Mesenchymal stem cell (in vitro differentiated cells and primary cell): ENCODE measurements at regions not wholly inside any gene's neighbourhood (a gene's known extent, or its start where the extent isn't known, plus 50 kb on each side); places are given as distances from the start of the nearest gene placed in this dataset.

ENCODE experiments used
- DNase-seq: peaks from one replicate; pipeline ENCODE4 v3.0.0-alpha.2; 2013
- H2AFZ ChIP-seq: one replicate; pipeline ENCODE4 v1.6.1; 2013; ENCODE audit warnings: low read depth, mild to moderate bottlenecking, control low read depth, inconsistent platforms, low read length, moderate library complexity
- H2AK5ac ChIP-seq: 2 replicates; pipeline ENCODE4 v1.6.1; 2013; ENCODE audit warnings: low read length, moderate library complexity, mild to moderate bottlenecking, inconsistent platforms; ENCODE audit not compliant: severe bottlenecking
- H2BK120ac ChIP-seq: one replicate; pipeline ENCODE4 v1.6.1; 2013; ENCODE audit warnings: low read depth, mild to moderate bottlenecking, inconsistent platforms, low read length, moderate library complexity
- H2BK12ac ChIP-seq, 2 experiments: one replicate each; pipeline ENCODE4 v1.6.1; 2013; ENCODE audit warnings: inconsistent platforms in 2 of 2, low read length in 2 of 2, mild to moderate bottlenecking in 2 of 2, moderate library complexity in 2 of 2, control low read depth in 1 of 2
- H2BK15ac ChIP-seq: one replicate; pipeline ENCODE4 v1.6.1; 2013; ENCODE audit warnings: mild to moderate bottlenecking, low read depth, inconsistent platforms; ENCODE audit not compliant: poor library complexity, severe bottlenecking
- H2BK5ac ChIP-seq: 2 replicates; pipeline ENCODE4 v1.6.1; 2013; ENCODE audit warnings: low read depth, mild to moderate bottlenecking, low read length, control low read depth, inconsistent platforms; ENCODE audit not compliant: poor library complexity, severe bottlenecking
- H3K14ac ChIP-seq, 2 experiments: one replicate each; pipeline ENCODE4 v1.6.1; 2013; ENCODE audit warnings: inconsistent platforms in 2 of 2, low read length in 2 of 2, control low read depth in 1 of 2, mild to moderate bottlenecking in 1 of 2, moderate library complexity in 1 of 2
- H3K18ac ChIP-seq, 2 experiments: one replicate each; pipeline ENCODE4 v1.6.1; 2013; ENCODE audit warnings: inconsistent platforms in 2 of 2, low read length in 2 of 2, control low read depth in 1 of 2, low read depth in 1 of 2, mild to moderate bottlenecking in 1 of 2
- H3K23ac ChIP-seq, 2 experiments: one replicate each; pipeline ENCODE4 v1.6.1; 2013; ENCODE audit warnings: inconsistent platforms in 2 of 2, low read length in 2 of 2, mild to moderate bottlenecking in 2 of 2, moderate library complexity in 2 of 2, control low read depth in 1 of 2
- H3K27ac ChIP-seq: 2 replicates; pipeline ENCODE4 v1.5.1; 2013; ENCODE audit warnings: mild to moderate bottlenecking, moderate library complexity, low read length, control low read depth, inconsistent platforms; ENCODE audit not compliant: poor library complexity, severe bottlenecking
- H3K27me3 ChIP-seq, 2 experiments: 2 replicates each; pipeline versions ENCODE4 v1.6.1 to v1.7.0; 2013; ENCODE audit warnings: low read length in 2 of 2, mild to moderate bottlenecking in 2 of 2, moderate library complexity in 2 of 2, control low read depth in 1 of 2, inconsistent platforms in 1 of 2; ENCODE audit not compliant: control insufficient read depth in 1 of 2, insufficient read depth in 1 of 2
- H3K36me3 ChIP-seq, 2 experiments: 2 replicates each; pipeline versions ENCODE4 v1.6.1 to v1.7.0; 2013; ENCODE audit warnings: low read length in 2 of 2, control low read depth in 1 of 2, inconsistent platforms in 1 of 2, low read depth in 1 of 2, mild to moderate bottlenecking in 1 of 2; ENCODE audit not compliant: insufficient read depth in 2 of 2, control insufficient read depth in 1 of 2
- H3K4ac ChIP-seq, 2 experiments: one replicate each; pipeline ENCODE4 v1.6.1; 2013; ENCODE audit warnings: inconsistent platforms in 2 of 2, low read length in 2 of 2, mild to moderate bottlenecking in 2 of 2, moderate library complexity in 2 of 2, control low read depth in 1 of 2, low read depth in 1 of 2
- H3K4me1 ChIP-seq: 2 replicates; pipeline ENCODE4 v1.6.1; 2013; ENCODE audit warnings: low read depth, low read length, control low read depth; ENCODE audit not compliant: control insufficient read depth, insufficient read depth
- H3K4me2 ChIP-seq: 2 replicates; pipeline ENCODE4 v1.6.1; 2013; ENCODE audit warnings: low read length, mild to moderate bottlenecking, inconsistent platforms; ENCODE audit not compliant: poor library complexity, severe bottlenecking
- H3K4me3 ChIP-seq, 2 experiments: 2 replicates each; pipeline versions ENCODE4 v1.5.1 to v1.7.0; 2013; ENCODE audit warnings: low read length in 2 of 2, mild to moderate bottlenecking in 2 of 2, control low read depth in 1 of 2, low read depth in 1 of 2; ENCODE audit not compliant: insufficient read depth in 1 of 2
- H3K79me1 ChIP-seq: replicated peaks from 2 replicates; pipeline ENCODE4 v1.6.1; 2013; ENCODE audit warnings: mild to moderate bottlenecking, control low read depth, low read length, inconsistent platforms; ENCODE audit not compliant: poor library complexity, severe bottlenecking
- H3K9ac ChIP-seq: 2 replicates; pipeline ENCODE4 v1.7.0; 2013; ENCODE audit warnings: mild to moderate bottlenecking, low read length, moderate library complexity
- H3K9me3 ChIP-seq: 2 replicates; pipeline ENCODE4 v1.7.0; 2013; ENCODE audit warnings: mild to moderate bottlenecking, low read length; ENCODE audit not compliant: control insufficient read depth
- H4K8ac ChIP-seq: one replicate; pipeline ENCODE4 v1.6.1; 2013; ENCODE audit warnings: inconsistent platforms, mild to moderate bottlenecking, low read length, moderate library complexity
- H4K91ac ChIP-seq: one replicate; pipeline ENCODE4 v1.6.1; 2013; ENCODE audit warnings: mild to moderate bottlenecking, low read length, inconsistent platforms
- WGBS: methylation state at CpG from one replicate; pipeline ENCODE4 v1.1.7; 2013; ENCODE audit warnings: mixed read lengths; 5-methylcytosine and 5-hydroxymethylcytosine counted together

DNA sequence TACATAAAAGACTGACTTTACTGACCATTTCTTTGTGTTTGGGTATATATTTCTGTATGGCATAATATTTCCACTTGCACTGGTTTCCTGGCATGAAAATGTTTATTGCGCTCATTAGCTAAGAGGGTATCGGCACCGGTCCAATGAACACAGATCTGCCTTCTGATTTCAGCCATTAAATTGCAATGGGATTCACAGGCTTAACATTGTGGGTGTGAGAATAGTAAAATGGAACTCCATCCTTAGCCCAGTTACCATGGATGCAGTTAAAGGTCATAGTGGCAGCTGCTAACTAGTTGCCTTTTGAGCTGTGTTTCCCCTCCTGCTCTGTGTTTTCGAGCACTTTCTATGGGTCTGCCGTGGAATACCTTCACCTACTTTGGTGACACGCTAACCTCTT, 352.6 kb upstream of the POU3F3 start:
- no peaks in the 10 kb centered on the region for H3K79me1 ChIP-seq
- no peaks in the 10 kb centered on the region for H3K36me3 ChIP-seq
- H3K23ac ChIP-seq = no peak overlapping the region
- no peak overlapping the region for H2BK15ac ChIP-seq
- H2AFZ ChIP-seq = no peak overlapping the region
- H3K14ac ChIP-seq = no peak overlapping the region
- H2BK12ac ChIP-seq = no peak overlapping the region
- H3K4me1 ChIP-seq = no peaks in the 10 kb centered on the region
- 91% methylated on average over 6 of the region's 6 CpGs for WGBS
- H3K9ac ChIP-seq = no peak overlapping the region
- H3K27me3 ChIP-seq = no peaks in the 10 kb centered on the region
- H3K4me2 ChIP-seq = no peak overlapping the region
- H3K9me3 ChIP-seq = no peaks in the 10 kb centered on the region
- no peak overlapping the region for H2AK5ac ChIP-seq
- H4K8ac ChIP-seq = no peak overlapping the region
- H4K91ac ChIP-seq = no peak overlapping the region
- H2BK5ac ChIP-seq = no peak overlapping the region
- H3K18ac ChIP-seq = no peak overlapping the region
- H3K4me3 ChIP-seq = no peak overlapping the region
- H2BK120ac ChIP-seq = no peak overlapping the region
- H3K27ac ChIP-seq = no peak overlapping the region
- DNase-seq = no peak
- H3K4ac ChIP-seq = no peak overlapping the region

DNA sequence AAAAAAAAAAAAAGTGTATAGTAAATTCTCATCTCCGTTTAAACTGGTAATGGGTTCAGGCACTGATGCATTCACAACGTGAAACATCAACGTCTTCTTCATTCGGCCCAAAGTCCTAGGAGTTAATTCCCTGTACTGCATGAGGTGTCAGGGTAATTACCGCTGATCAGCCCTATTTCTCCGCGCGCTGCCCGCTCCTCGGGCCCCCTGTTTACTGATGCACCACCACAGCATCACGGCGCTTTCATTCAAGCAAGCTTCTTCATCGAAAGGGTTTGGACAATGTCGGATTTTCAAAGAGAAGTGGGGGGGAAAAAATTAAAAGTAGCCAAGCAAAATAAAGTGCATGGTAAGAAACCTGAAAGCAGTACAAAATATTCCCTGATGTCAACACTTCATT, 352.0 kb upstream of the POU3F3 start:
- Histone ChIP-seq H2BK12ac (no peak overlapping the region), H2BK5ac (no peak overlapping the region), H3K79me1 (no peaks in the 10 kb centered on the region), H3K14ac (no peak overlapping the region), H2AFZ (no peak overlapping the region), H3K4me2 (no peak overlapping the region), H2BK15ac (no peak overlapping the region), H2AK5ac (no peak overlapping the region), H3K4me3 (no peak overlapping the region), H3K4me1 (no peaks in the 10 kb centered on the region), H3K18ac (no peak overlapping the region), H3K4ac (no peak overlapping the region), H3K36me3 (no peaks in the 10 kb centered on the region), H3K9ac (no peak overlapping the region), H3K27ac (no peak overlapping the region), H2BK120ac (no peak overlapping the region), H3K9me3 (no peaks in the 10 kb centered on the region), H3K23ac (no peak overlapping the region), H4K8ac (no peak overlapping the region), H3K27me3 (no peaks in the 10 kb centered on the region), H4K91ac (no peak overlapping the region)
- 87% methylated on average over 11 of the region's 14 CpGs for WGBS
- no peak for DNase-seq

GRCh38 chr2:104502901-104503300, 351.0 kb upstream of the POU3F3 start:
- H3K14ac ChIP-seq = no peak overlapping the region
- 57% methylated on average over 7 of the region's 7 CpGs for WGBS
- no peak overlapping the region for H2BK12ac ChIP-seq
- no peak overlapping the region for H3K9ac ChIP-seq
- H3K4me2 ChIP-seq = no peak overlapping the region
- no peak for DNase-seq
- H3K36me3 ChIP-seq = no peaks in the 10 kb centered on the region
- H3K4ac ChIP-seq = no peak overlapping the region
- H3K27me3 ChIP-seq = no peaks in the 10 kb centered on the region
- no peak overlapping the region for H2BK5ac ChIP-seq
- H2BK120ac ChIP-seq = no peak overlapping the region
- no peak overlapping the region for H4K8ac ChIP-seq
- no peaks in the 10 kb centered on the region for H3K79me1 ChIP-seq
- no peak overlapping the region for H2AFZ ChIP-seq
- no peak overlapping the region for H2BK15ac ChIP-seq
- no peaks in the 10 kb centered on the region for H3K9me3 ChIP-seq
- H4K91ac ChIP-seq = no peak overlapping the region
- H3K27ac ChIP-seq = no peak overlapping the region
- H3K4me3 ChIP-seq = no peak overlapping the region
- H3K18ac ChIP-seq = no peak overlapping the region
- no peak overlapping the region for H2AK5ac ChIP-seq
- H3K4me1 ChIP-seq = no peaks in the 10 kb centered on the region
- no peak overlapping the region for H3K23ac ChIP-seq

DNA sequence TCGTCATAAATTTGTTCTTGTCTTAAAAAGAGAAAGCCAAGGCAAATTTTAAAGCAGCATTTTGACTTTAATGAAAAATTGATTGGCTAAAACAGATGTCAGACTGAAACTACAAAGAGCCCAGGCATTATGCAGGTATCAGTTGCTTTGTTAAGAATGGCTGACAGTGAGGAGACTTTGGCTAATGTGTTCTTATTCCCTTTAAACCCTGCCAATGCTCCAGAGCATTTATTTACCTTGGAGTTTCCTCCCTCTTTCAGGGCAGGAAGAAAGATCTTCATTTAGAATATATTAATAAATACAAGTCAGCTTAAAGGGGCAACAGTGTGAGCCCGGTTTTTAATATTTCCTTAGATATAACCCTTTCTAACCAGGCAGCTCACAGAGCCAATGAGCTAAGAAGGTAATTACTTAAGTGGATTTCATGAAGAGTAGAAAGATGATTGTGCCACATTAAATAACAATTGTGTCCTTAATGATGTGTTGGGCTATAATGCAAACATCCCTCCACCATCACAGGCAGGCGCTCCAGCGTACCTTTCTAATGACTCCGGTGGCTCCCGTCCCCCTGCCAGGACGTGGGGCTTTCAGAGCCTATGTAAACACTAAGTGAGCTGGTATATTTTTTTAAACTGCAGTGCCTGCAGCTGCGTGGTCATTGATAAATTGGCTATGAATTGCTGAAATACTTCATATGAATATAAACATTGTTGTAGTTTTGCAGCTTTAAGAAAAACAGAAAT, 349.4 kb upstream of the POU3F3 start:
- Histone ChIP-seq H3K4me1 (no peaks in the 10 kb centered on the region), H3K27ac (no peak overlapping the region), H3K4me3 (no peak overlapping the region), H2BK15ac (no peak overlapping the region), H3K4me2 (no peak overlapping the region), H3K27me3 (no peaks in the 10 kb centered on the region), H3K14ac (no peak overlapping the region), H2BK12ac (no peak overlapping the region), H4K91ac (no peak overlapping the region), H3K79me1 (no peaks in the 10 kb centered on the region), H2AK5ac (no peak overlapping the region), H3K4ac (no peak overlapping the region), H3K23ac (no peak overlapping the region), H3K18ac (no peak overlapping the region), H2BK120ac (no peak overlapping the region), H2BK5ac (no peak overlapping the region), H4K8ac (no peak overlapping the region), H3K9ac (no peak overlapping the region), H3K9me3 (no peaks in the 10 kb centered on the region), H3K36me3 (no peaks in the 10 kb centered on the region), H2AFZ (no peak overlapping the region)
- no peak for DNase-seq
- 61% methylated on average over 7 of the region's 8 CpGs for WGBS
